Bone marrow (tissue), 2 donors: ENCODE measurements at regions not wholly inside any gene's neighbourhood (a gene's known extent, or its start where the extent isn't known, plus 50 kb on each side); places are given as distances from the start of the nearest gene placed in this dataset.

Experiments
- DNase-seq, 2 donors: peaks; one replicate each; lab custom pipeline; 2025; lab: John Stamatoyannopoulos, UW

DNA sequence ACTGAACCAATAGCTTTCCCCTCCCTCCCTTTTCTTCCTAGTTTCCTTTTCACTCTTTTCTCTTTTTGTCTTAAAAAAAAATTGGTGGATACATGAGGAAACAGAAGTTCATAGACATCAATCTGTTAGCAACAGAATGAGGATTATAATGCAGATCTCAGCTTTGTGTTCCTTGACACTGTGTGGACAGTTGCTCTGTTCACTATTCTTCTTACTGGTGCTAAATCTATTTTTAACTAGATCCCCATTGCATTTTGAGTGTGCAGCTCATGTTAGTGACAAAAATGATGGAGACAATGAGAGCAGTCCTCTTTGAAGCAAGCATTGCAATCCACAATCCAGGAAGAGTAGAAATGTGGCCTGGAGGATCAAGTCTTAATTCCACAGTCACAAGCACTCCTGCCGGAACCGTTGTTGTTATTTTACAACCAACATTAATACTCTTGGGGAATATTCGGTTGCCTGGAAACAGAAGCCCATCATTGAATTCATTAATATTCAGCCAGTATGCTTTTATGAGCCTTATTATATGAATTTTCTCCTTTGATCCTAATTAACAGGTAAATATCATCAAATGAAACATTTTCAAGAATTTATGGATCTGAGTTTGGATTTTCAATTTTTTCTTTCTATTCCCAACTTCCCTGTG, 1016.8 kb downstream of the NTRK3 start:
- no peak for DNase-seq

DNA sequence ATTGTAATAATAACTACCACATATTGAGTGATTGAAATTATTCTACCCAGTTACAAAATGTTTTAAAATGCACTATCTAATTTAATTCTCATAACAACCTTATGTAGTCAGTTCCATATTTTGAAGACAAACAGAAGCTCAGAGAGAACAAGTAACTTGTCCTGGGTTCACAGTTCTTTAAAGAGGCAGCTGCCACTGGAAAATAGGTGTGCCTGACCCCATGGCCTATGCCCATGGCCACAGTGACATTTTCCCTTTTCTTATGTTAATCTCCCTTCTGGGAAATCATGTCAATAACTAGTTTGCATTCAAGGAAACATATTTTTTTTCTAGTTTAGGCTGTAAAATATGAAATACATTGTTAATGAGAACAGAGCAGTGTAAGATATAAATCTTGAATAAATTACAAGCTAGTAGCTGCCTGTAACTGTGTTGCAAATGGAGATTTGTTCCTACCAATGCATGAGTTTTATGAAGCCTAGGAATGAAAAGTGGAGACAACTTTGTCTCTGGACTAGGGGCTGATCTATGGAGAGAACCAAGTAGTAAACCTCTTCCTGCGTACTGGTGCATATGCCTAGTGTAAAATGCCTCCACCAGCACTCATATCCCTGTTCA, 1018.0 kb downstream of the NTRK3 start:
- no peak for DNase-seq

DNA sequence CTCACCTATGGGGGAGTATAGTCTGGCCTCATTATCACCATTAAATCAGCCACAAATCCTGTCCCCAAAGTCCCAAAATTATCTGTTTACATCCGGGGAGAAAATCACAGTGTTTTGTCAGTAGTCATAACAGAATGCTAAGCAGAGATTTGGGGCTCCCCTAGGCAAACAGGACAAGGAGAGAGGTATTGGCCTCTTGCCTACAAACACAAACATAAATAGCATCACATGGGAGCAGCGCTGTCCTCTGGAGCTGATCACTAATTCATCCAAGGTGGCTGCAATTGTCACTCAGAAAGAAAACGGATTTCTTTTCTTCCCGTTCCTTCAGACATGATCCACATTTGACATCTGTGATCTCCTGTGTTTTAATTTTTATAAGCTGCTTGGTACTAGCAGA, 1028.1 kb downstream of the NTRK3 start:
- no peak for DNase-seq

DNA sequence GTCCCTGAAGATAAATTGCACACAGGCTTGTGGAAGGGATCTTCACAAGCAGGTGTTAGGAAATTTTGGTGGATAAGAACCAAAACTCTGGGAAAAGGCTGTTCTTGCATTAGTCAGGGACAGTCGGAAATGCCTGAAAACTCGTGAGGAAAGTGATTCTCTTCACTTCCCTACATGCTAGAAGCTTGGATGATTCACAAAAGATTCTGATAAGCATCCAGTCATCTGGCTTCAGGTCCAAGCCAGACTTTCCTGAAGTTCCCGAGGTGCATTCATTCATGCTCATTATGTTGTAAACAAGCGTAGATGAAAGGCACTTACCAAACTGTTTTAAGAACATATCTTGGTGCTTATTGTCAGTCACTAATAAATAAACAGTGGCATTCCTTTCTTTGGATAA, 1028.7 kb downstream of the NTRK3 start:
- no peak for DNase-seq

DNA sequence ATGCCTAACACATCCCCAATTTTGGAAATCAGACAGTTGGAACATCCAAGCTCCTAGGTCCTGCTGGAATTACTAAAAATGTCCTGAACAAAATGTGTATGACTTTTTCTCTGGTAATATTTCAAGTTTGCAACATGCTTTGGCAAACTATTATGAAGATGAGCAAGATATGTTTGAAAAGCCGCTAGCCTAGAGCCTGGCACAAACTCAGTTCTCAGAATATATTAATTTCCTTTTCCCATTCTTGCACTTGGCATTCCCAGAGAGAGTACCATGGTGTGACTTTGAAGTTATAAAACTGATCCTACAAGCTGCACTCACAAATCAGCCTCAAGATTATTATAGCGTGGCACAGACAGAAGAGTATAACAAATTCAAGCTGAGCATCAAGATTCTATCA, 1031.1 kb downstream of the NTRK3 start:
- DNase-seq: no peak

DNA sequence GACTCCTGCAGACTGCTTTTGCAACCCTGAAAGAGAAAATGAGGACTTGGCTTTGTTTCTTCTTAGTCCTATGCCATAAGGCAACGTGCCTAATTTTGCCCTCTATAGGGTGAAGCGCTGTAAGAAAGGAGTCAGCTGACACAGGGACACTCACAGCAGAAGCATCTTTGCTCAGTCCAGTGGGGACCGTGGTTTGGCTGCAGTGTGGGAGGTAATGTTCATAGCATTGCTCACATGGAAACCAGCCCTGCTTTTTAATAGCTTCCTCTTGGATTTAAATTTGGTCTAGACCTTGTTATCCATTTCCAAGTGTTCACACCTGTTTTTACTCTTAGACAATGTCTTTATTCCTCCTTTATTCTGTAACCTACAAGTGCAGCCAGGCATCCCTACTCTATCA, 1032.1 kb downstream of the NTRK3 start:
- DNase-seq: no peak

DNA sequence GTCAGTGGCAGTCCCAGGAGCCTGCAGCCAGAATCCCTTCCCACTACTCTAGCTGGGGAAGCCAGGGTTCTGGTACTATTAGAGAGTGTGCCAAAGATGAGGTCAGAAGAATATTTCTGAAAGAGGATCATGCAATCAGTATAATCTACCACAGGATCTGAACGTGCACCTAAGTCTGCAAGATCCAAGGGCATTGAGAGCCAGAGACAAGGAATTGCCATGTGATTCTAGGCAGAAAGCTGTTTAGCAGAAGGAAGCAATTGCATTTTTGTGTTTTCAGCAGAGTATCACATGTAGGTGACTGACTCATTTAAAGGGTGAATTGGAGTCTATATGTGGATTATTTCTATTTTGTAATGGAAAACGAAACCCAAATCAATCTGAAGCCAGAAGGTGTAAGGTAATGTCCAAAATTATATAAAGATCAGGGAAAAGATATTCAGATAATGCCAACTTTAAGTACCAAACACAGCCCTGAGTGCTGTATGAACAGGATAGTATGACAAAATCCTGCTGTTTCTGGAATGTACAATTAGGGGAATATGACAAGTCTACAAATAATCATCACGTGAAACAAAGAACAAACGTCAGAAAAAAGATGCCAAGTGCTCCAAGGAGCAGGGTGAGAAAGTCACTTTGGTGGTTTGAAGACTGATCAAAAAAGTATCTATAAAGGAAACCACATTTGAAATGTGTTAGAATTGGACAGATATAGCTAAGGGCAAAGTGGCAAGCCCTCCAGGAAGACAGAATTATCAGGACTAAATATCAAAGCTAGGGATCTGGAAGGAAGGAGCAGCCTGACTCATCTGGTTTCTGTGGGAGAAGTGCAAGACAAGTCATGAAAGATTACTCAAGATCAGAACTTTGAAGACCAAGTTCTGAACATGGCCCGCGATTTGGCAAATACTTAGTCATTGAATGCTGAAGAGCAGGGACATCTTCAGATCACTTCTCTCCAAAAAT, 1036.6 kb downstream of the NTRK3 start:
- DNase-seq: no peak

DNA sequence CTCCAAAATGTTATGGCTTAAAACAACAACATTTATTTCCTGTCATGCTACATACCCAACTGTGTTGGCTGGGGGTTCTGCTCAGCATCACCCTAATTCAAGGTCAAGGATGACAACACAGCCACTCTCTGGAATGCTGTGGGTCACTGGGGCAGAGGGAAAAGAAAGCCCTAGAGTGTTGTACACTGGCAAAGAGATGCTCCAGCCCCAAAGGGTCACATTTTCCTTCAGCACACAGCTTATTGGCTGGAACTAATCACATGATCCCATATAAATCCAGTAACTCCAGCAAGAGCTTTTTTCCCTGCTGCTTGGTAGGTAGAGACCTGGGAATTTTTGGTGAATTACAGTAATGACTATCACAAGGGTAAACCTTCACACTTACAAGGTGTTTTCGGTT, 1041.4 kb downstream of the NTRK3 start:
- no peak for DNase-seq

DNA sequence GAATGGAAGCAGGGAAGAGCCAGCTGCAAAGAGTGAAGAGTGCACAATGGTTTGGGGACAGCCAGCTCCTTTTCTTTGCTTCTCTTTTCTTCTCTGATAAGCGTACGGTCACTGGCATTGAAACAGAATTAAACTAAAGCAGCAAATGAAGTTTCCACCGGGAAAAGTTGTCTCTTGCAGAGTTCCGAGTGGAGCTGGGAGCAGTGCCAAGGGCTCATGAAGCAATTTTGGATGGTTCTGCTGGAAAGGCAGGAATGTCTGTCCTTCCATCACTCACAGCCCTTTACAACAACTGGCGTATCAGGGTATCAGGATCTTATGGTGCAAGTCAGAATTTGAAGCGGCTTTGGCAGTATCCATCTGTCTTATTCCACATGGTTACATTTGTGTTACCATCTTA, 1042.9 kb downstream of the NTRK3 start:
- DNase-seq: no peak

DNA sequence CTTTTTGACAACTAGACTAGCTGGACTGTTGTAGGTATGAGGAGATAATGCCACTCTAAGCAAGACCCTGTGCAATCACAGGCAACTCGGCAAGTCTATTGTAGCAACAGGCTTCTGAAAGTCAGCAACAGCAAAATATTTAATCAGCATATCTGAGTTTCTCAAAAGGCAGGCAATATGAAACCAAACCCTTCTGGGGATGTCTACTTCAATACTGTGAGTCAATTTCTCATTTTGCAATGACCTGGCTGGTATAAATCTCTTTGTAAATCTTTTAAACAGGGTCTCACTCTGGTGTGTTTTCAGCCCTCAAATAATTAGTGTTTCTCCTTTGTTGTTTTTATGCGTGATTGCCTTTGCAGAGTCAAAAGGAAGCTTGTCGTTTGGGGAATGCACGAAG, 1044.5 kb downstream of the NTRK3 start:
- DNase-seq: no peak

DNA sequence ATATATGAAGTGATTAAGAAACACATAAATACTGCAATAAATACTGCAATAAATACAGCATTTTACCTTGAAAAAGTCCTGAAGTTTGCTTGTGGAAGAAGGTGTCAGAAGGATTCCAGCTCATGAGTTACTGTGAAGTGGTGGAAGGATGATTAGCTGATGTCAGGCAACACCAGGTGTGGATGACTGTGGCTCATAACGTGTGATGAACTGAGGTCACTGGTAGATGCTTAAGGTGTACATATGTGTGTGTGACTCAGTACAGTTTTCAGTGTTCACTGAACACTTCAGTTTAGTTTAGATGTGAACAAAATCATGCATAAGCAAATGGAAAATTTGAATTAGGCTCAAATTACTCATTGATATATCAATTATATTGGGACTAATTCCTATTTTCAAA, 1045.0 kb downstream of the NTRK3 start:
- no peak for DNase-seq

DNA sequence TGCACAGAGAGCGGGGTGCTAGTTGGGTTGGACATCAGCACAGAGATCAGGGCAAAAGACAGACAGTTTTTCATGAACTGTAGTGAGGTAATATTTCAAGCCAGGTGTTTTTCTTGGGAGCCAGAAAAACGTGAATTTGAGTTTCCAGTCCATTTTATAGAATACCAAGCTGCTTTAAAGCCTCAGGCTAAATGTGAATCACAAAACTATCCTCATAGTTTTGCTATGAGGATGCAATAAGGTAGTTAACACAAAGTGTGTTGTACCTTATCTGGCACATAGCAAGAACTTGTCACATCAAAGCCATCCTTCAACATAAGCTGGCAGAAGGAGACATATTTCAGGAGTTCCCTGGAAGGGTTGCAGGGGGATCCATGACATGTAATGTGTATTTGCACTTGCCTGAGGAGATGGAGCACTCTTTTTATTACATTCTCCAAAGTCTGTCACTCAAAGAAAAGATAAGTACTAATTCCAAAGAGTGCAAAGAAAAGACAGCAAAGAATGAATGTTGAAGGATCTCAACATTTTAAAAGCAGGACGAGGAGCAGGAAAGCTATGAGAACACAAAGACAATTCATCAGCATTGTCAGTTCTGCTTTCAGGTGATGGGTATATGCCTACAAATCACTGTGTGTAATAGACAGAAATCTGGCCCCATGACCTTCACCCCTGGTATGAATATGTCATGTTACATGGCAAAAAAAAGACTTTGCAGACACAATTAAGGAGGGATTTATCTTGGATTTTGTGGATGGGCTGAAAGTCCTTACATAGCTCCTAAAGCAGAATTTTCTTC, 1046.4 kb downstream of the NTRK3 start:
- no peak for DNase-seq

DNA sequence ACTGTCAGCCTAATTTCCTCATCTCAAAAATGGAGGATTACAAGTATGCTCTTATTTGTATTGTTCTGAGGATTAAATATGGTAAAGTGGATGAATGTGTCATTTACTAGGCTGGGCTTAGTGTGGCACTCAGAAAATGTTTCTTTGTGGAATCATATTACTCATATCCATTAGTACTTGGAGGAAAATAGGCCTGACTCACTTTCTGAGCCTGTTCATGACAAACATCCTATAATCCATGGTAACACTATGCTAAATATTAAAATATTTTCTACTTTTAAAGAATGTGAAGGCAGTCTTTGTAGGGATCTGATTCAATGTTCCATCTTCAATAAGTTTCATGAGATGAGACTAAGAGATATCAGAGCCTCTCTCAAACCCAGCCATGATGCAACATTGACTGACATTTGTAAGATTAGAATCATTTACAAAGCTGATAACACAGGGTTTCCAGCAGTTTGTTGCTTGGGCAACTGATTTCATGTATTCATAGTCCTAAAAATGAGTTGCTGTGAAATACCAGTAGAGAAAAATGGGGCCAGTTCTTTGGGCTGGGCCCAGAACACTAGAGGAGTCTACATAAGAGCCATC, 1048.5 kb downstream of the NTRK3 start:
- DNase-seq: no peak

DNA sequence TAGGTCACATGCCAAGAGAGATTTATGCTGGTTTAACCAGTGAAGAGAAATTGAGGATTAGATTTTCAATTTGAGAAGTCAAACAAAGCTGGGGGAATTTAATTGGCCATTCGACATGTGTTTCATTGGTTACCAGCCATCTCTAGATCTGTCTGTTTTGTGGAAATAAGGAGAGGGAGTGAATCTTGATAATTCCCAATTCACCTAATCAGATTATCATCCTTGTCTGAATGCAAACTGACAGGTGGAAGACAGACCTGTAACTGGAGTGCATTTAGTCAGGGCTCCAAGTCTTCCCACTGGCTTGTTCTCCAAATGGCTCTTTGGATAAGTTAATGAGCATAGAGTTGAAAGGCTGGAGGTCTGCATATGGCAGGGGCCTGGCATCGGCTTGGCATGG, 1049.3 kb downstream of the NTRK3 start:
- DNase-seq: no peak

DNA sequence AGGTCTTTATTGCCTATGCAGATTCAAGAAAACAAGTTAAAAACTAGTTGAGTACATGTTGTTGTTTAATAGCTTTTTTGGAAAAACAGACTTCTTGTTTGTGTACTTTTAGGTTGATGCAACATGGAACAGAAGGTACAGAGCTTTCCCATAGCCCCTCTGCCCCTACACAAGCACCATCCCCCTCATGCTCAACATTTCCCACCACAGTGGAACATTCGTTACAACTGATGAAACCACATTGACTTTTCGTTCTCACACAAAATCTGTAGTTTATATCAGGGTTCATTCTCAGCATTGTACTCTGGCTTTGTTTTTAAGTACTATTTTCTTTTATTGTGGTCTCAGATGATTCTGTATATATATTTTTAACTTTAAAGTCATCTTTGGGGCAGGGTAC, 1054.6 kb downstream of the NTRK3 start:
- no peak for DNase-seq

DNA sequence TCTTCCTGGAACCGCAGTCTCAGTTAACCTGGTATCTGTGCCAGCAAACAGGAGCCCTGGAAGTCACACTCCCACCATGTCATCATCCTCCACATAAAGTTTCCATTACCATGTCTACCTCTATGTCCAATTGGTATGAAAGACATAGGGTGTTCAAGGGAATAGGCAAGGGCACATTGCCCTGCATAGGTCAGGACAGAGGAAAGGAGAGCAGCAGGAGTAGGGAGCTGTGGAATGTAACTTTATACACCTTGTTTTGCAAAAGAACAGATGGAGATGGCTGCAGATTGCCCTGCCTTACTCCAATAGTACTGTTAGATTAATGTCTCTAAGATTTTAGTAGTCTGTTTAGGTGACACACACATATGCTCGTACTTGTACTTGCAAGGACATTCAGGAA, 1056.4 kb downstream of the NTRK3 start:
- no peak for DNase-seq

DNA sequence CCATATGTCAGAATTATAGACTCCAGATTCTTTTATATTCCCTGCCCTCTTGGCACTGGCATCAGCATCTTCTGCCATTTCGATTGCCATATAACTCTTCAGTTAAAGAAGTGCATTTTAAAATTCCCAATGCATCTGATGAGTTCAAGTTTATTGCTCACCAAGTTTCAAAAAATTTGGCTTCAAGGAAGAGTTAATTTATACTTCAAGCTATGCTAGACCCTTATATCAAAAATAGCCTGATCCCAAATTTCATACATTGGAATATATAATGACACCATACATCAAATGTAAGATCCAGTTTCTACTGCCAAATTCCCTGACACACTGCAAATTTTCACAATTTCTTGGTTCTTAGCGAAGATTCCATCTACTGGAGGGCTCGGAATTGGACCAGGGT, 1058.6 kb downstream of the NTRK3 start:
- no peak for DNase-seq

DNA sequence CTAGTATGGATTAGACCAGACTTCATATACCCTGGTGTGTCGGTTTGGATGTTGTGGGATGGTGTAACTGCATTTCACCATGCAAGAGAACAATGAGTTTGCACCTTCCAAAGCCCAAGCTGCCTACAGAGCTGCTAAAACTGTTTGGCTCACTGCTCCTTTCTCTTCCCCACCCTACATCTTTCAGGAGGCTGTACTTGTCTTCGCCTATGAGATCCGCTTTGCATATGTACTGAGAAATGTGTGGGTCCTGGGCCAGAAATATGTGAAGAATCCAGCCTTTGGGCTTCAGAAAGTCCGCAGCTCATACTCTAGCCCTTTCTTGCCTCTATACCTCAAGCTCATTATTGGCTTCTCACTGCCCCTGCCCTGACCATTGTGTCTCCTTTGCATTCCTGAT, 1060.0 kb downstream of the NTRK3 start:
- DNase-seq: no peak

DNA sequence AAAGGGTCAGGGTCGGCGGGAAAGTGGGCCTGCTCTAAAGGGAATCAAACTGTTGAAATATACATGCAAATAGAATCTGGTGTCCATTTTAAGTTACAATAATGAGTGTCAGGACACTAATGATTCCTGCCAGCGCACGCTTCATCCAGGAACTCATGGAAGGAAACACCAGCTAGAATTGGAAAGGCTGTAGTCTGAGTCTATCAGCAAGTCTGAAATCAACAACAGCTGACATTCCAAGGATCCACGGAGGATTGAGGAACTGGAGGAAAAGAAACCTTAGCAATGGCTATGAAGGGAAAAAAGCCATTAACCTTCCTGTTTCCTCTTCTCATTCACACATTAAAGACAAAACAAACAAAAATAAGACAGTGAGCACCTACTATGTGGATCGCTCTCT, 1063.1 kb downstream of the NTRK3 start:
- DNase-seq: no peak

DNA sequence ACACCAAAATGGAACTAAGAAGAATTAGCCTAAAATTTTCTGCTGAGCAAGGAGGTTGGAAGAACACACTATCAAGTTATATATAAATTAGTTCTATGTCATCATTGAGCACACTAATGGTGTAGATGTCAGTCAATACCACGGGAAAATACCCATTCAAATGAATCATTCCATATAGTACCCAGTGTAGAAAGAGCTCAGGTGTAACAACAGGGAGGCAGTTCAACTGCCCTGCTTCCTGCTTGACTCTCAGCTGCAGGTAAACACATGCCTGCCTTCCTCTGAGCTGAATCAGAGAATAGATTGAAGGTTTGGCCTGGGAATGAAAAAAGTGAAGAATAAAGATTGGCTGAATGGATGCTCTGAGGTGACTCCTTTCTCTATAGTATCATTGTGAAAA, 1088.0 kb downstream of the AGBL1 start:
- no peak for DNase-seq

DNA sequence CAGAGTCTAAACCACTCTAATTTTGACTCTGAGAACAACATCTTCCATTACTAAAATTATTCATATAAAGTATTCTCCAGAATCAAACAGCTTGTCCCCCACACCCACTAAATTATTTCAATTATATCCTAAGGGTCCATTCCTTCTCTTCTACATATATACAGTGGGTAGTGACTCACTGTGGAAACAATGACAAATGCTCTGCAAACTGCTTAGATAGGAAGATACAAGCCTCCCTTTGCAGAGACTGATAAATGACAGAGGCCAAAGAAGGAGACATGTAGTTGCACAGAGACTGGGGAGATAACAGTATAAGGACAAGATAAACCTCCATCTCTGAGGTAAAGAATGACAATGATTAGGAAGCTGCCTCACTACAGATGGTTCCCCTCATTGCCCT, 1087.4 kb downstream of the AGBL1 start:
- DNase-seq: no peak

DNA sequence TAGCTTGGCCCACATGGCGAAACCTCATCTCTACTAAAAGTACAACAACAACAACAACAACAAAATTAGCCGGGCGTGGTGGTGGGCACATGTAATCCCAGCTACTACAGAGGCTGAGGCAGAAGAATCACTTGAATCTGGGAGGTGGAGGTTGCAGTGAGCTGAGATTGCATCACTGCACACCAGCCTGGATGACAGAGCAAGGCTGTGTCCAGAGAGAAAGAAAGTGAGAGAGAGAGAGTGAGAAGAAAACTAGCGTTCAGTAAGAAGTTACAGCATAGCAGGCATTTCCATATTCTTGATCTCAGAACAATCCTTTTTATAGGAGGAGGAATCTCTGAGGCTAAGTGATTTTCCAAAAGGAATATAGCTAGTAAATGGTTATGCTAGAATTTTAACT, 1076.1 kb downstream of the AGBL1 start:
- DNase-seq: no peak
